Mesenchymal stem cell (in vitro differentiated cells and primary cell): ENCODE measurements at regions not wholly inside any gene's neighbourhood (a gene's known extent, or its start where the extent isn't known, plus 50 kb on each side); places are given as distances from the start of the nearest gene placed in this dataset.

ENCODE experiments used
- DNase-seq: peaks from one replicate; pipeline ENCODE4 v3.0.0-alpha.2; 2013
- H2AFZ ChIP-seq: one replicate; pipeline ENCODE4 v1.6.1; 2013; ENCODE audit warnings: low read depth, mild to moderate bottlenecking, control low read depth, inconsistent platforms, low read length, moderate library complexity
- H2AK5ac ChIP-seq: 2 replicates; pipeline ENCODE4 v1.6.1; 2013; ENCODE audit warnings: low read length, moderate library complexity, mild to moderate bottlenecking, inconsistent platforms; ENCODE audit not compliant: severe bottlenecking
- H2BK120ac ChIP-seq: one replicate; pipeline ENCODE4 v1.6.1; 2013; ENCODE audit warnings: low read depth, mild to moderate bottlenecking, inconsistent platforms, low read length, moderate library complexity
- H2BK12ac ChIP-seq, 2 experiments: one replicate each; pipeline ENCODE4 v1.6.1; 2013; ENCODE audit warnings: inconsistent platforms in 2 of 2, low read length in 2 of 2, mild to moderate bottlenecking in 2 of 2, moderate library complexity in 2 of 2, control low read depth in 1 of 2
- H2BK15ac ChIP-seq: one replicate; pipeline ENCODE4 v1.6.1; 2013; ENCODE audit warnings: mild to moderate bottlenecking, low read depth, inconsistent platforms; ENCODE audit not compliant: poor library complexity, severe bottlenecking
- H2BK5ac ChIP-seq: 2 replicates; pipeline ENCODE4 v1.6.1; 2013; ENCODE audit warnings: low read depth, mild to moderate bottlenecking, low read length, control low read depth, inconsistent platforms; ENCODE audit not compliant: poor library complexity, severe bottlenecking
- H3K14ac ChIP-seq, 2 experiments: one replicate each; pipeline ENCODE4 v1.6.1; 2013; ENCODE audit warnings: inconsistent platforms in 2 of 2, low read length in 2 of 2, control low read depth in 1 of 2, mild to moderate bottlenecking in 1 of 2, moderate library complexity in 1 of 2
- H3K18ac ChIP-seq, 2 experiments: one replicate each; pipeline ENCODE4 v1.6.1; 2013; ENCODE audit warnings: inconsistent platforms in 2 of 2, low read length in 2 of 2, control low read depth in 1 of 2, low read depth in 1 of 2, mild to moderate bottlenecking in 1 of 2
- H3K23ac ChIP-seq, 2 experiments: one replicate each; pipeline ENCODE4 v1.6.1; 2013; ENCODE audit warnings: inconsistent platforms in 2 of 2, low read length in 2 of 2, mild to moderate bottlenecking in 2 of 2, moderate library complexity in 2 of 2, control low read depth in 1 of 2
- H3K27ac ChIP-seq: 2 replicates; pipeline ENCODE4 v1.5.1; 2013; ENCODE audit warnings: mild to moderate bottlenecking, moderate library complexity, low read length, control low read depth, inconsistent platforms; ENCODE audit not compliant: poor library complexity, severe bottlenecking
- H3K27me3 ChIP-seq, 2 experiments: 2 replicates each; pipeline versions ENCODE4 v1.6.1 to v1.7.0; 2013; ENCODE audit warnings: low read length in 2 of 2, mild to moderate bottlenecking in 2 of 2, moderate library complexity in 2 of 2, control low read depth in 1 of 2, inconsistent platforms in 1 of 2; ENCODE audit not compliant: control insufficient read depth in 1 of 2, insufficient read depth in 1 of 2
- H3K36me3 ChIP-seq, 2 experiments: 2 replicates each; pipeline versions ENCODE4 v1.6.1 to v1.7.0; 2013; ENCODE audit warnings: low read length in 2 of 2, control low read depth in 1 of 2, inconsistent platforms in 1 of 2, low read depth in 1 of 2, mild to moderate bottlenecking in 1 of 2; ENCODE audit not compliant: insufficient read depth in 2 of 2, control insufficient read depth in 1 of 2
- H3K4ac ChIP-seq, 2 experiments: one replicate each; pipeline ENCODE4 v1.6.1; 2013; ENCODE audit warnings: inconsistent platforms in 2 of 2, low read length in 2 of 2, mild to moderate bottlenecking in 2 of 2, moderate library complexity in 2 of 2, control low read depth in 1 of 2, low read depth in 1 of 2
- H3K4me1 ChIP-seq: 2 replicates; pipeline ENCODE4 v1.6.1; 2013; ENCODE audit warnings: low read depth, low read length, control low read depth; ENCODE audit not compliant: control insufficient read depth, insufficient read depth
- H3K4me2 ChIP-seq: 2 replicates; pipeline ENCODE4 v1.6.1; 2013; ENCODE audit warnings: low read length, mild to moderate bottlenecking, inconsistent platforms; ENCODE audit not compliant: poor library complexity, severe bottlenecking
- H3K4me3 ChIP-seq, 2 experiments: 2 replicates each; pipeline versions ENCODE4 v1.5.1 to v1.7.0; 2013; ENCODE audit warnings: low read length in 2 of 2, mild to moderate bottlenecking in 2 of 2, control low read depth in 1 of 2, low read depth in 1 of 2; ENCODE audit not compliant: insufficient read depth in 1 of 2
- H3K79me1 ChIP-seq: replicated peaks from 2 replicates; pipeline ENCODE4 v1.6.1; 2013; ENCODE audit warnings: mild to moderate bottlenecking, control low read depth, low read length, inconsistent platforms; ENCODE audit not compliant: poor library complexity, severe bottlenecking
- H3K9ac ChIP-seq: 2 replicates; pipeline ENCODE4 v1.7.0; 2013; ENCODE audit warnings: mild to moderate bottlenecking, low read length, moderate library complexity
- H3K9me3 ChIP-seq: 2 replicates; pipeline ENCODE4 v1.7.0; 2013; ENCODE audit warnings: mild to moderate bottlenecking, low read length; ENCODE audit not compliant: control insufficient read depth
- H4K8ac ChIP-seq: one replicate; pipeline ENCODE4 v1.6.1; 2013; ENCODE audit warnings: inconsistent platforms, mild to moderate bottlenecking, low read length, moderate library complexity
- H4K91ac ChIP-seq: one replicate; pipeline ENCODE4 v1.6.1; 2013; ENCODE audit warnings: mild to moderate bottlenecking, low read length, inconsistent platforms
- WGBS: methylation state at CpG from one replicate; pipeline ENCODE4 v1.1.7; 2013; ENCODE audit warnings: mixed read lengths; 5-methylcytosine and 5-hydroxymethylcytosine counted together

DNA sequence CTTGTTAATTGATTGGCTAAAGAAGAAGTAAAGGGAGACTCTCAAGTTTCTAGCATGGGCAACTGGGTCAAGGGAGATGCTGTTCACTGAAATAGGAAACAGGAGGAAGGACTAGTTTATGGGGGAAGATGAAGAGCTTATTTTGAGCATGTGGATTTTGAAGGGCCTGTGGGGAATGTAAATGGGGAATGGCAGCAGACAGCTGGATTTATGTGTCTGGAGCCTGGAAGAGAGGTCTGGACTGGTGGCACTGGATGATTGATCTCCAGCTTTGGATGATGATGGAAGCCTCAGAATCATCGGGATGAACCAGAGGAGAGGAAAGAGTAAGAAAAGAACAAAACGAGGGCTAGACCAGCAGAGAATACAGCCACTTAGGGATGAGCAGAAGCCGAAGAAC lies 54.9 kb upstream of the ENAH start:
- no peak for DNase-seq
- no peak overlapping the region for H3K9ac ChIP-seq
- no peak overlapping the region for H3K4me3 ChIP-seq
- peaks cover 7% of the 10 kb centered on the region for H3K4me1 ChIP-seq
- no peaks in the 10 kb centered on the region for H3K36me3 ChIP-seq
- peaks cover 0 to 4% of the 10 kb centered on the region in 2 experiments for H3K27me3 ChIP-seq
- H3K79me1 ChIP-seq: no peaks in the 10 kb centered on the region
- 41% methylated on average over 3 of the region's 3 CpGs for WGBS
- no peak overlapping the region for H3K18ac ChIP-seq
- H3K4ac ChIP-seq: no peak overlapping the region
- no peak overlapping the region for H3K23ac ChIP-seq
- H2BK15ac ChIP-seq: no peak overlapping the region
- no peak overlapping the region for H3K27ac ChIP-seq
- H2BK120ac ChIP-seq: no peak overlapping the region
- H3K14ac ChIP-seq: no peak overlapping the region
- no peak overlapping the region for H4K91ac ChIP-seq
- no peak overlapping the region for H2AK5ac ChIP-seq
- no peak overlapping the region for H2BK5ac ChIP-seq
- no peaks in the 10 kb centered on the region for H3K9me3 ChIP-seq
- no peak overlapping the region for H2BK12ac ChIP-seq
- no peak overlapping the region for H4K8ac ChIP-seq
- H2AFZ ChIP-seq: no peak overlapping the region
- no peak overlapping the region for H3K4me2 ChIP-seq

DNA sequence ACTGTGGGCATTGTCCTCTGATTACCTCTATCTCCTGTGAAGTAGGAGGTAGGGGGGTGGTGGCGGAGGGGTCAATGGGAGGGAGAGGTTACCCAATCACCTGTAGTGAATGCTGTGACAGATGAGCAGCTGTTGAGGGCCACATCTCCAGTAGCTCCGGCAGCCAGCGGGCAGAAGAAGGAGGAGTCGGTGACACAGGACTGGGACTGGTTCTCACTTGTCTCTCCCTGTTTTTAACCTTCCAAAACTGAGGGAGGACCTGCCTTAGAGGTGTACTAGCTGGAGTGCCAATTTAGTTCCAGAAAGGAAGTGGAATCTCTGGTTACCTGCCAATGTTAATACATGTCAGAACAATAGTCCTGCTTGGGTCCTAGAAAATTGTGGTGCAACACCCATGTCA lies 56.2 kb upstream of the ENAH start:
- H3K36me3 ChIP-seq: no peaks in the 10 kb centered on the region
- H3K4me1 ChIP-seq: peaks cover 7% of the 10 kb centered on the region
- no peak overlapping the region for H3K23ac ChIP-seq
- H4K91ac ChIP-seq: no peak overlapping the region
- H2BK120ac ChIP-seq: no peak overlapping the region
- H2AK5ac ChIP-seq: no peak overlapping the region
- no peaks in the 10 kb centered on the region for H3K9me3 ChIP-seq
- no peak overlapping the region for H4K8ac ChIP-seq
- H2BK15ac ChIP-seq: no peak overlapping the region
- H3K4me3 ChIP-seq: no peak overlapping the region
- H2BK12ac ChIP-seq: no peak overlapping the region
- H3K14ac ChIP-seq: no peak overlapping the region
- no peak overlapping the region for H2BK5ac ChIP-seq
- no peak overlapping the region for H3K27ac ChIP-seq
- no peak overlapping the region for H2AFZ ChIP-seq
- H3K18ac ChIP-seq: no peak overlapping the region
- no peak overlapping the region for H3K9ac ChIP-seq
- H3K4ac ChIP-seq: no peak overlapping the region
- H3K27me3 ChIP-seq: peaks cover 0 to 4% of the 10 kb centered on the region in 2 experiments
- DNase-seq: no peak
- no peaks in the 10 kb centered on the region for H3K79me1 ChIP-seq
- no peak overlapping the region for H3K4me2 ChIP-seq
- 95% methylated on average over 3 of the region's 4 CpGs for WGBS

DNA sequence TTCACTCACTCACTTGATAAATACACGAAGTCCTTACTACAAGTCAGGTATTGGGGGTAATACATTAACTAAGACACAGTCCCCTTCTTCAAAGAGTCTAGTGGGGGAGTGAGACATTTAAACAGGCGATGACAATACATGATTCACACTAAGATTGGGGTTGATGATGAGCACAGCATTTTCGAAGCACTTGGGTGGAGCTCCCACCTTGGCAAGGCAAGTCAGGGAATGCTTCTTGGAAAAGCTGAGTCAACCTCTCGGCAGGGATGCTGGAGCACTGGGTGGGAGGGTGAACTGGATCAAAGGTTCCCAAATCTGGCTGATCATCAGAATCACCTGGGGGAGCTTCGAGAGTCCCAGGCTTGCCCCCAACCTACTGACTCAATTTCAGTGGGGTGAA lies 57.9 kb upstream of the ENAH start:
- H3K79me1 ChIP-seq: no peaks in the 10 kb centered on the region
- WGBS: 60% methylated on average over 4 of the region's 5 CpGs
- H2BK120ac ChIP-seq: no peak overlapping the region
- H3K4me1 ChIP-seq: peaks cover 7% of the 10 kb centered on the region
- no peak overlapping the region for H4K8ac ChIP-seq
- no peak overlapping the region for H4K91ac ChIP-seq
- H3K9ac ChIP-seq: no peak overlapping the region
- H3K4me3 ChIP-seq: no peak overlapping the region
- no peak overlapping the region for H3K23ac ChIP-seq
- no peak overlapping the region for H3K14ac ChIP-seq
- no peak overlapping the region for H3K18ac ChIP-seq
- no peak overlapping the region for H2AK5ac ChIP-seq
- no peak overlapping the region for H2BK5ac ChIP-seq
- H3K36me3 ChIP-seq: no peaks in the 10 kb centered on the region
- H3K27ac ChIP-seq: no peak overlapping the region
- no peak for DNase-seq
- no peak overlapping the region for H3K4ac ChIP-seq
- H3K4me2 ChIP-seq: no peak overlapping the region
- no peak overlapping the region for H2BK12ac ChIP-seq
- no peak overlapping the region for H2AFZ ChIP-seq
- H2BK15ac ChIP-seq: no peak overlapping the region
- peaks cover 0 to 4% of the 10 kb centered on the region in 2 experiments for H3K27me3 ChIP-seq
- H3K9me3 ChIP-seq: no peaks in the 10 kb centered on the region

DNA sequence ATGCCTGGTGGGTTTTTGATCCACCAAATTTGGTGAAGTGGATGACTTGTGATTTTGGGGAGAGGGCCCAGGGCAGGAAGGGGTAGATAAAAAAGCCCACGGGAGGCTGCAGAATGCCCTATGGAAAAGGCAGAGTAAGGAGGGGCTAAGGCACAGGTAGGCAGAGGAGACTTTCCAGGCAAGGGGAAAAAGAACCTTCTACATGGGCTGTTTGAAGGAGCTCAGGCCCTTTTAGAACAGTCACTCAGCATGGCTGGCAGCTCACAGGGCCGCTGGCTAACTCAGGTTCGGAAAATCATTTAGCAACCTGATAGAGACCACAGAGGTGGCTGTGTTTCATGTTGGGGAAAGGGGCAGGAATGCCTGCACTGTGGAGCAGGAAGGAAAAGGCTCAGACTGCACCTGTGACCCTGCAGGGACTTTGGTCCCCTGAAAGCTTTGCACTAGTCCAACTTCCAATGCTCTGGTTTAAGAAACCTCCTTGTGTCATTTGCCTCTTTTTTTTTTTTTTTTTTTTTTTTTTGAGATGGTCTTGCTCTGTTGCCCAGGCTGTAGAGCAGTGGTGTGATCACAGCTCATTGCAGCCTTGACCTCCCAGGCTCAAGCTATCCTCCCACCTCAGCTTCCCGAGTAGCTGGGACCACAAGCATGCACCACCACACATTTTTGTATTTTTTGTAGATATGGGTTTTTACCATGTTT lies 58.5 kb upstream of the ENAH start:
- Histone ChIP-seq H2BK120ac (no peak overlapping the region), H3K4ac (no peak overlapping the region), H2BK5ac (no peak overlapping the region), H3K4me2 (no peak overlapping the region), H3K18ac (no peak overlapping the region), H2AFZ (no peak overlapping the region), H2BK15ac (no peak overlapping the region), H3K4me3 (no peak overlapping the region), H3K23ac (no peak overlapping the region), H3K9ac (no peak overlapping the region), H3K9me3 (no peaks in the 10 kb centered on the region), H3K79me1 (no peaks in the 10 kb centered on the region), H2BK12ac (no peak overlapping the region), H2AK5ac (peak overlapping the region; percentile 41), H3K14ac (no peak overlapping the region), H4K91ac (no peak overlapping the region), H3K27me3 (peaks cover 0 to 4% of the 10 kb centered on the region in 2 experiments), H3K4me1 (peaks cover 7% of the 10 kb centered on the region), H3K36me3 (no peaks in the 10 kb centered on the region), H3K27ac (no peak overlapping the region), H4K8ac (no peak overlapping the region)
- WGBS: 77% methylated on average over 3 of the region's 4 CpGs
- DNase-seq: no peak
